T47D (cell line): ENCODE measurements at regions not wholly inside any gene's neighbourhood (a gene's known extent, or its start where the extent isn't known, plus 50 kb on each side); places are given as distances from the start of the nearest gene placed in this dataset.

Experiments
- DNase-seq, 2 experiments: peaks; one replicate each; pipeline versions ENCODE4 v3.0.0 to v3.0.0-alpha.2; 2011 to 2012; ENCODE audit warnings: low read depth in 1 of 2, low spot score in 1 of 2
- JUND ChIP-seq: IDR thresholded peaks from 2 replicates; pipeline ENCODE4 v1.6.1; 2012; ENCODE audit warnings: low read depth
- in situ Hi-C: cut with HindIII; loops from 2 replicates; pipeline ENCODE4 v1.10.0; 2016; ENCODE audit warnings: low sequenced_read_pairs, low pct_unique_long_range_greater_than_20kb

DNA sequence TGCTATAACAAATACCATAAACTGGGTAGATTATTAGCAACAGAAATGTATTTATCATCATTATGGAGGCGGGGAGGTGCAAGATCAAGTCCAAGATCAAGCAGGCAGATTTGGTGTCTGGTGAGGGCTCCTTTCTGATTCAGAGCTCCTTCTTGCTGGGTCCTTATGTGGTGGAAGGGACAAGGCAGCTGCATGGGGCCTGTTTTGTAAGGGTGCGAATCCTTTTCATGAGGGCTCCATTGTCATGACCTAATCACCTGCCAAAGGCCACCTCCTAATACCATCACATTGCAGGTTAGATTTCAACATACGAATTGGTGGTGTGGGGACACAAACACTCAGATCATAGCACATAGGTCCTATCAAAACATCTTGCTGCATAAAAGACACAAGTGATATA is 84.4 kb upstream of the CCDC150 start:
- no peak for TF ChIP-seq JUND
- DNase-seq = no peak
- in situ Hi-C loops = no loop called here

DNA sequence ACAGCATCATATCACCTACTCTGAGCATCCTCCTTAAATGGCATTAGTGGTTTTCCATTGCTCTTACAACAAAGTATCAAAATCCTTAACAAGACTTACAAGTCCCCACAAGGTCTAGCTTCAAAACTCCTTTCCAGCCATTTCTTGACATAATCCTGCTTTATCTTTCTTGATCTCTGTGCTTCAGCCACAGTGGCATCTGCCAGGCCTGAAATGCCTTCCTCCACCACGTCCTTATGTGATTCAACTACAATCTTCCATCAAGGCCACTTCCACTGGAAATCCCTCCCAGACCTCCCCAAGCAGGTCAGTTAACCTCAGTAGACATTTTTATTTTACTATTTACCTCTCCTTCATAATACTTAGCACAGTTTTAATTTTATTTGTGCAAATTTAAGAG is 83.8 kb upstream of the CCDC150 start:
- no peak for TF ChIP-seq JUND
- in situ Hi-C loops = no loop called here
- no peak for DNase-seq

GRCh38 chr2:196558497-196558896 is 81.0 kb upstream of the CCDC150 start:
- no peak for DNase-seq
- no peak for TF ChIP-seq JUND
- in situ Hi-C loops = no loop called here

DNA sequence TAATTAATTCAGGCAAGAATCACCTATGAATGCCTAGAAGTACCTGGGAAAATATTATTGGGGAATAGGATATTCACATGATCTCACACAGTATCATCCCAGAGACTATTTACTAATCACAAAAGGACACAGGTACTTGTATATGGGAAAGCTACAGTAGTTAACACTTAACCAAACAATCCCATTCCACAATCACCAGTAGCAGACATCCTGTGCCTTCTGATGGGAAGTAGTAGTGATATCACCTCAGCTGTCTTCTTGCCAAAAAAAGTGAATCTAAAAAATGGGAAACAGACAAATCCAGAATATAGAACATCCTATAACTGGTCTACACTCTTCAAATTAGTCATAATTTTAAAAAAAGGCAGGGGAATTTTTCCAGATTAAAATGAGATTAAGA is 75.6 kb upstream of the CCDC150 start:
- no peak for DNase-seq
- TF ChIP-seq JUND = no peak
- in situ Hi-C loops = no loop called here

DNA sequence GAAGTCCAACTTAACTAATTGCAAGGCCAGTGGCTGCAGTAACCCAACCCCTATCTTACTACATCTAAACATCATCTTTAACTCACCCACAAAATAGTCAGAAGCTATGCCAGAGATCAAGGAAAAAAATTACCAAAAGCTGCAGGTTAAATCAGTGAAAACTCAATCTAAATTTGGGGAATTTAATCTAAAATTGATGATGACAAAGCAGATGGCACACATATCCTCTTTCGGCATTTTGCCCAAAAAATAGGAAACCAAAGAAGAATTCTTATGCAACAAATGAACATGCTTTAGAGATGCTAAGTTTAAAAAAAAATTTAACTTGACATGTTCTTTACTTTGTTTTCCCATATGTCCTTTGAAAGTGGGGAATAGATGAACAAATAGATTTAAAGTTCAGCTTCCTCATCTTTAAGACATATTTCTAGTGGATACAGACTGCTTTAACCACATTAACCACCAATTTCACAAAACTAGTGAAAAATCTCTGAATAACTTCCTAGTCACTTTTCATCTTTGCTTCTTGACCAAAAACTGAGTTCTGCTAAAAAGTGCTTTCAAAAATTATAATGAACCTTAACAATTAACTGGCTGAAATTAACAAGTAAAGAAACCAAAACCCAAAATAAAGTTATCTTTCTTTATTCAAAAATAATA is 74.3 kb upstream of the CCDC150 start:
- no peak for TF ChIP-seq JUND
- DNase-seq = no peak
- in situ Hi-C loops = no loop called here

DNA sequence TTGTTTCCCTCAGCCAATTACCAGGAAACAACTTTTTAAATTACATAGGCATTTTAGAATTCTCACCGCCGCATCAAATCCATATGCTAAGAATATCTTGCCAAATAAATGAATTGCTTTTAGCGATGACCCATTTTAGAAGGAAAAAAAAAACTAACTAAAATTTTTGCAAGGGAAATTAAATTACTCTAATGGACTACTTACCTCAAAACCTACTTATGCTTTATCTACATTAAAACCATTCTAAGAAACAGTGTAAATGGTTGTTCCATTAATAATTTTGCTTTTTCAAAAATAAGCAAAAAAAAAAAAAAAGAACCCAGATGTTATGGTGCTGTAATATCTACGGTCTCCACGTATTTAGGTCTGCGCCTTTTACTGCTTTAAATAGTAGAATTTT is 73.5 kb upstream of the CCDC150 start:
- TF ChIP-seq JUND = no peak
- in situ Hi-C loops = no loop called here
- no peak for DNase-seq

- TF ChIP-seq JUND = no peak
- DNase-seq = no peak
- in situ Hi-C loops = no loop called here
These were observed 72.4 kb upstream of the CCDC150 start for GRCh38 chr2:196566961-196567666.

- no peak for TF ChIP-seq JUND
- DNase-seq = no peak
- in situ Hi-C loops = no loop called here
These were observed 71.0 kb upstream of the CCDC150 start for GRCh38 chr2:196568506-196568905.

GRCh38 chr2:196584903-196585302 is 54.6 kb upstream of the CCDC150 start:
- no peak for TF ChIP-seq JUND
- no peak for DNase-seq
- in situ Hi-C loops = no loop called here

DNA sequence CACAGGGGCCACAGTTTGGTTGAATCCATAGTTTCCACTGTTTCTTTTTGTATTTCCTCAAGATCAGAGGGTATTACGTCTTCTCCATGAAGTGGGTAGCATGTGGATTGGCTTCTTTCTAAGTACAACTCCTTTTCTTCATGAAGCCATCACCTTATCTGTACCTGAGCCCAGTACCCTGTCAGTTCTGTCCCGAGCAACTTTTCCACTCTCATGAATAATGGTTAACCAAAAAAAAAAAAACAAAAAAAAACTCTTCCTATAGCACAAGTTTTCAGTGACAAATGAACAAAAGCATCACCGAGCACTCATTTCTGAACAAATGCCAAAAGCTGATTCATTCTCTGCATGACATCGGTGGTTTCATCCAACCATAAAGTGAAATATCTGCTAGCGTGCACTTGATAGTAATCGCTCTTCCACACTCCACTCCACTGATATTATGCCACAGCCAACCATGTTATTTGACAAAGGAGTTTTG is 53.0 kb upstream of the CCDC150 start:
- no peak for TF ChIP-seq JUND
- in situ Hi-C loops = no loop called here
- no peak for DNase-seq

DNA sequence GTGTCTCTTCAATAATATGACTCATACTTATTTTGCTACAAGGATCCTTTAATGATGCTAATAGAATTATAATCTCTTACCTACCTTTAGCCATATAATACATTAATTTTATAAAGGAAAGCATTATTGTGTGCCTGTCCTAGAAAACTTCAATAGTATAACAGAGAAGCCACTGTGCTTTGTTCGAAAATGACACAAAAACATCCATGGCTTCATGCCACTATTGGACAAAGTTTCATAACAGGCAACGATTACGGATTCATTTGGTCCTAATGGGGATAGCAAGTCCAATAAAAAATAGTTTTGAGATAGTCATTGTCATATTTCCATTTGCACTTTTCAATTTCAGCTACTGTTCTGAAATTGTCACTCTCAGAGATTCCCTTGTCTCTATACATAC is 52.5 kb upstream of the CCDC150 start:
- no peak for TF ChIP-seq JUND
- no peak for DNase-seq
- in situ Hi-C loops = no loop called here

DNA sequence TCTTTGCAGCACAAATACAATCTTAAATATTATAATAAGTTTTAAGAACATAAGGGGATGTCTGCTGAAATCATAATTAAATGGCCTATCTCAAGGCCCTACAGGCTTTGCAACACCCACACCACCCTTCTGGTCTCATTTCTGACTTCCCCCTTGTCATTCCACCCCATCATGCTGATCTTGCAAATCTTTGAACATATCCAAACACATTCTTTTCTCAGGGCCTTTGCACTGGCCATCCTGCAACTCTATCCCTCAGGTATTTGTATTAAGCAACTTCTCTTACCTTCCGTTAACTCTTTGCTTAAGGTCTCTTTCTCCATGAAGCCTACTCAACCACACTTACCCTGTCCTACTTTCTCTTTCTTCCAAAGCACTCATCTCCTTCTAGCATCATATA is 51.8 kb upstream of the CCDC150 start:
- no peak for DNase-seq
- in situ Hi-C loops = no loop called here
- no peak for TF ChIP-seq JUND

GRCh38 chr2:196589419-196589818 is 50.1 kb upstream of the CCDC150 start:
- in situ Hi-C loops = no loop called here
- no peak for TF ChIP-seq JUND

More at GRCh38 chr2:196589419-196589818, 50.1 kb upstream of the CCDC150 start:
- no peak for DNase-seq
